Keratinocyte (primary cell): ENCODE measurements at regions not wholly inside any gene's neighbourhood (a gene's known extent, or its start where the extent isn't known, plus 50 kb on each side); places are given as distances from the start of the nearest gene placed in this dataset.

Experiments used
- DNase-seq: peaks from one replicate; pipeline ENCODE4 v3.0.0-alpha.2; 2011; ENCODE audit warnings: low read depth, missing footprints, low spot score
- FAIRE-seq: peaks from 2 replicates; lab custom pipeline; 2011; peaks lifted over from hg19 to GRCh38; lab: Jason Lieb, UNC
- H2AFZ ChIP-seq: 2 replicates; pipeline ENCODE4 v1.6.0; 2012; ENCODE audit warnings: low read length, control low read depth, inconsistent platforms; ENCODE audit not compliant: control insufficient read depth
- H3K27ac ChIP-seq: 2 replicates; pipeline ENCODE4 v1.5.1; 2011; ENCODE audit warnings: low read length; ENCODE audit not compliant: control insufficient read depth, insufficient read depth
- H3K27me3 ChIP-seq: 3 replicates; pipeline ENCODE4 v1.6.0; 2011; ENCODE audit warnings: low read length; ENCODE audit not compliant: control insufficient read depth, insufficient read depth; ENCODE audit errors: extremely low read depth
- H3K36me3 ChIP-seq, 2 experiments: 2 replicates in 1 of 2; 3 replicates in 1 of 2; pipeline ENCODE4 v1.5.1; 2011; ENCODE audit warnings: low read length in 2 of 2, mild to moderate bottlenecking in 1 of 2; ENCODE audit not compliant: control insufficient read depth in 2 of 2, insufficient read depth in 2 of 2; ENCODE audit errors: extremely low read depth in 1 of 2
- H3K4me1 ChIP-seq: 3 replicates; pipeline ENCODE4 v1.5.1; 2011; ENCODE audit warnings: low read length; ENCODE audit not compliant: control insufficient read depth, insufficient read depth; ENCODE audit errors: extremely low read depth
- H3K4me2 ChIP-seq: 3 replicates; pipeline ENCODE4 v1.6.0; 2011; ENCODE audit warnings: low read depth, low read length; ENCODE audit not compliant: control insufficient read depth, insufficient read depth; ENCODE audit errors: extremely low read depth
- H3K4me3 ChIP-seq, 3 experiments: fragments of 200-600 bp in 1 of 3; sonication (generic) in 1 of 3; 2 replicates in 2 of 3; 3 replicates in 1 of 3; pipeline ENCODE4 v1.5.1; 2011 to 2016; ENCODE audit warnings: low read length in 3 of 3, mild to moderate bottlenecking in 3 of 3, control low read depth in 2 of 3, inconsistent platforms in 1 of 3, low read depth in 1 of 3, mixed read lengths in 1 of 3, mixed run types in 1 of 3, moderate library complexity in 1 of 3; ENCODE audit not compliant: control insufficient read depth in 2 of 3, insufficient read depth in 2 of 3; ENCODE audit errors: extremely low read depth in 1 of 3
- H3K79me2 ChIP-seq: 2 replicates; pipeline ENCODE4 v1.6.0; 2012; ENCODE audit warnings: low read length; ENCODE audit not compliant: control insufficient read depth, insufficient read depth
- H3K9ac ChIP-seq: 3 replicates; pipeline ENCODE4 v1.6.0; 2011; ENCODE audit warnings: low read length; ENCODE audit not compliant: control insufficient read depth, insufficient read depth; ENCODE audit errors: extremely low read depth
- H3K9me1 ChIP-seq: 3 replicates; pipeline ENCODE4 v1.6.0; 2011; ENCODE audit warnings: low read length; ENCODE audit not compliant: control insufficient read depth, insufficient read depth; ENCODE audit errors: extremely low read depth
- H3K9me3 ChIP-seq: 2 replicates; pipeline ENCODE4 v1.5.1; 2012; ENCODE audit warnings: low read depth, low read length; ENCODE audit not compliant: control insufficient read depth
- H4K20me1 ChIP-seq: 3 replicates; pipeline ENCODE4 v1.6.0; 2011; ENCODE audit warnings: low read length; ENCODE audit not compliant: control insufficient read depth, insufficient read depth; ENCODE audit errors: extremely low read depth
- CTCF ChIP-seq, 3 experiments: IDR thresholded peaks in 1 of 3; conservative IDR thresholded peaks in 1 of 3; optimal IDR thresholded peaks in 1 of 3; 2 replicates in 2 of 3; 3 replicates in 1 of 3; pipeline versions ENCODE3 to v1.5.1; 2011; ENCODE audit warnings: low read length in 3 of 3, mild to moderate bottlenecking in 3 of 3, moderate library complexity in 2 of 3, control low read depth in 1 of 3, inconsistent platforms in 1 of 3; ENCODE audit not compliant: insufficient read depth in 2 of 3; ENCODE audit errors: extremely low read depth in 1 of 3
- EZH2 ChIP-seq: IDR thresholded peaks from one replicate; pipeline ENCODE4 v1.6.1; 2012; ENCODE audit warnings: inconsistent platforms, mild to moderate bottlenecking, low read length, moderate library complexity
- dilution Hi-C: fragments of 300-500 bp; cut with MboI; formaldehyde crosslinking; loops from one replicate; pipeline ENCODE4 v1.7.0; 2020; ENCODE audit warnings: low sequenced_read_pairs; ENCODE audit not compliant: extremely low pct_ligation_motif_present

- H3K36me3 ChIP-seq, result no peaks in the 10 kb centered on the region
- no peaks in the 10 kb centered on the region for H3K27me3 ChIP-seq
- FAIRE-seq (no peak), DNase-seq (no peak)
- no peak overlapping the region for H3K4me3 ChIP-seq
- H3K4me1 ChIP-seq, result peaks cover 8% of the 10 kb centered on the region
- no peaks in the 10 kb centered on the region for H4K20me1 ChIP-seq
- H3K9me1 ChIP-seq, result no peaks in the 10 kb centered on the region
- no peak overlapping the region for H2AFZ ChIP-seq
- TF ChIP-seq CTCF (optimal IDR thresholded peaks at IDR 0.05 in 1 of 3, IDR thresholded peaks at IDR 0.05 in 1 of 3, conservative IDR thresholded peaks at IDR 0.05 in 1 of 3; ENCODE audit: extremely low read depth in 1 of 3, insufficient read depth in 2 of 3, low read length in 3 of 3) (no peak), EZH2 (no peak)
- H3K79me2 ChIP-seq, result no peaks in the 10 kb centered on the region
- no peak overlapping the region for H3K9ac ChIP-seq
- no peak overlapping the region for H3K27ac ChIP-seq
- dilution Hi-C loops, result no loop called here
- H3K4me2 ChIP-seq, result no peak overlapping the region
- H3K9me3 ChIP-seq, result no peaks in the 10 kb centered on the region
Observed at GRCh38 chr10:27437775-27438174, 66.3 kb upstream of the RAB18 start.

- Histone ChIP-seq H3K4me3 (no peak overlapping the region), H3K27me3 (no peaks in the 10 kb centered on the region), H3K4me1 (peaks cover 8% of the 10 kb centered on the region), H3K79me2 (no peaks in the 10 kb centered on the region), H3K36me3 (no peaks in the 10 kb centered on the region), H3K9ac (no peak overlapping the region), H3K27ac (no peak overlapping the region), H3K4me2 (no peak overlapping the region), H4K20me1 (no peaks in the 10 kb centered on the region), H3K9me3 (no peaks in the 10 kb centered on the region), H3K9me1 (no peaks in the 10 kb centered on the region), H2AFZ (no peak overlapping the region)
- FAIRE-seq (no peak), DNase-seq (no peak)
- no peak for TF ChIP-seq EZH2
- TF ChIP-seq CTCF (optimal IDR thresholded peaks at IDR 0.05 in 1 of 3, IDR thresholded peaks at IDR 0.05 in 1 of 3, conservative IDR thresholded peaks at IDR 0.05 in 1 of 3; ENCODE audit: extremely low read depth in 1 of 3, insufficient read depth in 2 of 3, low read length in 3 of 3), result no peak
- dilution Hi-C loops, result no loop called here
Observed at GRCh38 chr10:27436710-27437109, 67.4 kb upstream of the RAB18 start.
